RWPE2 (cell line): ENCODE measurements at regions not wholly inside any gene's neighbourhood (a gene's known extent, or its start where the extent isn't known, plus 50 kb on each side); places are given as distances from the start of the nearest gene placed in this dataset.

Experiments
- ATAC-seq: fragments of 200-7000 bp; cut with Tn5 transposase; 3 replicates; pipeline ENCODE4 v1.9.1; 2021; ENCODE audit warnings: low read depth
- DNase-seq: peaks from one replicate; pipeline ENCODE4 v3.0.0-alpha.2; 2020; ENCODE audit warnings: low spot score
- H3K27ac ChIP-seq: fragments of 450-650 bp; 2 replicates; pipeline ENCODE4 v1.5.1; 2017; ENCODE audit warnings: mild to moderate bottlenecking; ENCODE audit not compliant: poor library complexity, severe bottlenecking
- H3K27me3 ChIP-seq: fragments of 250-450 bp; sonication (Bioruptor Pico); 2 replicates; pipeline ENCODE4 v1.5.1; 2021; ENCODE audit warnings: mild to moderate bottlenecking, moderate library complexity; ENCODE audit not compliant: insufficient read depth, poor library complexity, severe bottlenecking
- H3K36me3 ChIP-seq: fragments of 250-450 bp; sonication (Bioruptor Pico); 2 replicates; pipeline ENCODE4 v1.5.1; 2020; ENCODE audit warnings: low read depth, mild to moderate bottlenecking, moderate library complexity
- H3K4me1 ChIP-seq: fragments of 250-450 bp; sonication (Bioruptor Pico); 2 replicates; pipeline ENCODE4 v1.5.1; 2021; ENCODE audit warnings: mild to moderate bottlenecking, moderate library complexity; ENCODE audit not compliant: insufficient read depth, poor library complexity, severe bottlenecking
- H3K4me3 ChIP-seq: fragments of 250-450 bp; sonication (Bioruptor Pico); 2 replicates; pipeline ENCODE4 v1.5.1; 2021; ENCODE audit warnings: mild to moderate bottlenecking, moderate library complexity; ENCODE audit not compliant: severe bottlenecking
- H3K9me3 ChIP-seq: fragments of 250-450 bp; sonication (Bioruptor Pico); 2 replicates; pipeline ENCODE4 v1.5.1; 2021; ENCODE audit warnings: mild to moderate bottlenecking, moderate library complexity; ENCODE audit not compliant: severe bottlenecking
- CTCF ChIP-seq: fragments of 450-650 bp; IDR thresholded peaks from one replicate; pipeline ENCODE4 v1.5.1; 2017; ENCODE audit warnings: mild to moderate bottlenecking, moderate library complexity; ENCODE audit not compliant: poor library complexity, severe bottlenecking

GRCh38 chr1:213683529-213683928 lies 304.2 kb upstream of the PROX1 start:
- no peaks in the 10 kb centered on the region for H3K4me1 ChIP-seq
- no peaks in the 10 kb centered on the region for H3K36me3 ChIP-seq
- H3K27ac ChIP-seq: no peak overlapping the region
- H3K4me3 ChIP-seq: no peak overlapping the region
- no peaks in the 10 kb centered on the region for H3K27me3 ChIP-seq
- TF ChIP-seq CTCF: no peak
- no peak for ATAC-seq
- DNase-seq: no peak
- no peaks in the 10 kb centered on the region for H3K9me3 ChIP-seq

- H3K4me3 ChIP-seq: no peak overlapping the region
- no peak for ATAC-seq
- H3K27ac ChIP-seq: no peak overlapping the region
- H3K4me1 ChIP-seq: no peaks in the 10 kb centered on the region
- no peak for DNase-seq
- no peaks in the 10 kb centered on the region for H3K9me3 ChIP-seq
- no peaks in the 10 kb centered on the region for H3K27me3 ChIP-seq
- H3K36me3 ChIP-seq: no peaks in the 10 kb centered on the region
- no peak for TF ChIP-seq CTCF
Measured at GRCh38 chr1:213684454-213684853, 303.3 kb upstream of the PROX1 start.

GRCh38 chr1:213685992-213686582 lies 301.7 kb upstream of the PROX1 start:
- Histone ChIP-seq H3K4me3 (no peak overlapping the region), H3K27ac (no peak overlapping the region), H3K36me3 (no peaks in the 10 kb centered on the region), H3K27me3 (no peaks in the 10 kb centered on the region), H3K4me1 (no peaks in the 10 kb centered on the region), H3K9me3 (no peaks in the 10 kb centered on the region)
- no peak for ATAC-seq
- no peak for DNase-seq
- TF ChIP-seq CTCF: no peak

GRCh38 chr1:213686983-213687382 lies 300.8 kb upstream of the PROX1 start:
- DNase-seq (no peak), ATAC-seq (no peak)
- H3K27me3 ChIP-seq: no peaks in the 10 kb centered on the region
- H3K27ac ChIP-seq: no peak overlapping the region
- no peak for TF ChIP-seq CTCF
- H3K36me3 ChIP-seq: no peaks in the 10 kb centered on the region
- H3K4me3 ChIP-seq: no peak overlapping the region
- H3K9me3 ChIP-seq: no peaks in the 10 kb centered on the region
- H3K4me1 ChIP-seq: no peaks in the 10 kb centered on the region

- no peaks in the 10 kb centered on the region for H3K36me3 ChIP-seq
- H3K27ac ChIP-seq: no peak overlapping the region
- TF ChIP-seq CTCF: no peak
- no peaks in the 10 kb centered on the region for H3K9me3 ChIP-seq
- ATAC-seq (no peak), DNase-seq (no peak)
- H3K4me3 ChIP-seq: no peak overlapping the region
- no peaks in the 10 kb centered on the region for H3K27me3 ChIP-seq
- no peaks in the 10 kb centered on the region for H3K4me1 ChIP-seq
Measured at GRCh38 chr1:213687832-213688231, 299.9 kb upstream of the PROX1 start.
